ENCODE measurements at regions not wholly inside any gene's neighbourhood (a gene's known extent, or its start where the extent isn't known, plus 50 kb on each side); places are given as distances from the start of the nearest gene placed in this dataset.

- DNase-seq (ENCODE audit: low spot score): no peak
- Mint-ChIP-seq H3K4me1 (ENCODE audit: low read depth) (no peaks in the 10 kb centered on the region), H3K27me3 (ENCODE audit: insufficient read depth) (no peaks in the 10 kb centered on the region), H3K36me3 (ENCODE audit: low read depth) (no peaks in the 10 kb centered on the region), H3K27ac (no peak overlapping the region), H3K4me3 (no peak overlapping the region), H3K9me3 (no peaks in the 10 kb centered on the region)
- intact Hi-C loops (cut with micrococcal nuclease): no loop called here
Measured at GRCh38 chr1:213324859-213325258, 273.8 kb downstream of the RPS6KC1 start.

DNA sequence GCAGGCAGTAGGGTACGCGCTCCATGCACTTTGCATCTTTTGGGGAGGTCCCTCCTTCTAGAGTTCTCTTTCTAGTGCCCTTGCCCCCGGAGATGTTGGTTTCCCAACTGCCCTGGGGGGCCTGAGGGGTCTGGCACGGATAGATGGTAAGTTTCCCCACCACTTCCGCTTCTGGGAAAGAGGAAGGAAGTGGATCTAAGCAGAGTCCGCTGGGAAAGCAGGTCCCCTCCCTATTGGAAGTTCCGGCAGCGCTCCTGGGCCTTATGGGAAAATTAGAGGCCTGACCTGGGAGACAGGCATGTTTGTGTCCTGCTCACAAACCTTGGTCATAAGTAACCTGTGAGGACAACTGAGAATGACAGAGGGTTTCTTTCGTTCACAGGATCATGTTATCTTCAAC lies 274.4 kb downstream of the RPS6KC1 start:
- Mint-ChIP-seq H3K36me3 (ENCODE audit: low read depth) (no peaks in the 10 kb centered on the region), H3K4me1 (ENCODE audit: low read depth) (no peaks in the 10 kb centered on the region), H3K27ac (no peak overlapping the region), H3K4me3 (no peak overlapping the region), H3K9me3 (no peaks in the 10 kb centered on the region), H3K27me3 (ENCODE audit: insufficient read depth) (no peaks in the 10 kb centered on the region)
- intact Hi-C loops (cut with micrococcal nuclease): no loop called here
- no peak for DNase-seq (ENCODE audit: low spot score)

- Mint-ChIP-seq H3K4me3 (no peak overlapping the region), H3K27me3 (ENCODE audit: insufficient read depth) (no peaks in the 10 kb centered on the region), H3K27ac (no peak overlapping the region), H3K9me3 (no peaks in the 10 kb centered on the region), H3K4me1 (ENCODE audit: low read depth) (no peaks in the 10 kb centered on the region), H3K36me3 (ENCODE audit: low read depth) (no peaks in the 10 kb centered on the region)
- intact Hi-C loops (cut with micrococcal nuclease): no loop called here
- DNase-seq (ENCODE audit: low spot score): no peak
Measured at GRCh38 chr1:213326281-213327016, 275.4 kb downstream of the RPS6KC1 start.

DNA sequence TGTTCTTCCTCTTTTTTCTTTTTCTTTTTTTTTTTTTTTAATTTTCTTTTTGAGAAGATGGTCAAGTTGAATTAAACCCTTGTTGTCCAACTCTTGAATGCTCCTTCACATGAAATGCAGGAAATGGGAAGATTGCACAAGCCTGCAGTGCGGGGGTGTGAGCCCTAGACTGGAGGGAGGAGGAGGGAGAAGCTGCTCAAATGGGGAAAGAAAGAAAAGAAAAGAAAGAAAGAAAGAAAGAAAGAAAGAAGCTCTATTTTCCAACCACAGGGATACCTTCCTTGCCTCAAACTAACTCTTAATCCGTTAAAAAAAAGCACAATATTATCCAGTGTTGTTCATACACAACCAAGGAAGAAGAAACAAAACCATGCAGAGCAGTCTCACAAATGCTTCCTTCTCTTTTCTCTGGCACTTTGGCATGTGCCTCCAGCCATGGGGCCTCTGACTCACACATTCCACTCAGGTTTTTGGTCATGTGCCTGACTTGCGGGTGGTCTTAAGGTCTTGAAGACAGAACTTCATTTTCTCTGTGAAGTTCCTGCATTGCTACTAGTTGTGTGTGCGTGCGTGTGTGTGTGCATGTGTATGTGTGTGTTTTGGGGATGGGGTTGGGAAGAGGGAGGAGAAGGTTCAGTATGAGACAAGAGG lies 276.1 kb downstream of the RPS6KC1 start:
- no peak for DNase-seq (ENCODE audit: low spot score)
- Mint-ChIP-seq H3K9me3 (no peaks in the 10 kb centered on the region), H3K36me3 (ENCODE audit: low read depth) (no peaks in the 10 kb centered on the region), H3K27ac (no peak overlapping the region), H3K4me1 (ENCODE audit: low read depth) (no peaks in the 10 kb centered on the region), H3K27me3 (ENCODE audit: insufficient read depth) (no peaks in the 10 kb centered on the region), H3K4me3 (no peak overlapping the region)
- intact Hi-C loops (cut with micrococcal nuclease): no loop called here

- Mint-ChIP-seq H3K4me1 (ENCODE audit: low read depth) (no peaks in the 10 kb centered on the region), H3K9me3 (no peaks in the 10 kb centered on the region), H3K27me3 (ENCODE audit: insufficient read depth) (no peaks in the 10 kb centered on the region), H3K27ac (no peak overlapping the region), H3K4me3 (no peak overlapping the region), H3K36me3 (ENCODE audit: low read depth) (no peaks in the 10 kb centered on the region)
- intact Hi-C loops (cut with micrococcal nuclease): no loop called here
- no peak for DNase-seq (ENCODE audit: low spot score)
Measured at GRCh38 chr1:213329406-213330008, 278.5 kb downstream of the RPS6KC1 start.

GRCh38 chr1:213330281-213330680 lies 279.2 kb downstream of the RPS6KC1 start:
- DNase-seq (ENCODE audit: low spot score): no peak
- no peaks in the 10 kb centered on the region for H3K36me3 Mint-ChIP-seq (ENCODE audit: low read depth)
- no peaks in the 10 kb centered on the region for H3K27me3 Mint-ChIP-seq (ENCODE audit: insufficient read depth)
- no peak overlapping the region for H3K27ac Mint-ChIP-seq
- no peaks in the 10 kb centered on the region for H3K9me3 Mint-ChIP-seq
- H3K4me3 Mint-ChIP-seq: no peak overlapping the region
- H3K4me1 Mint-ChIP-seq (ENCODE audit: low read depth): no peaks in the 10 kb centered on the region
- intact Hi-C loops (cut with micrococcal nuclease): no loop called here

DNA sequence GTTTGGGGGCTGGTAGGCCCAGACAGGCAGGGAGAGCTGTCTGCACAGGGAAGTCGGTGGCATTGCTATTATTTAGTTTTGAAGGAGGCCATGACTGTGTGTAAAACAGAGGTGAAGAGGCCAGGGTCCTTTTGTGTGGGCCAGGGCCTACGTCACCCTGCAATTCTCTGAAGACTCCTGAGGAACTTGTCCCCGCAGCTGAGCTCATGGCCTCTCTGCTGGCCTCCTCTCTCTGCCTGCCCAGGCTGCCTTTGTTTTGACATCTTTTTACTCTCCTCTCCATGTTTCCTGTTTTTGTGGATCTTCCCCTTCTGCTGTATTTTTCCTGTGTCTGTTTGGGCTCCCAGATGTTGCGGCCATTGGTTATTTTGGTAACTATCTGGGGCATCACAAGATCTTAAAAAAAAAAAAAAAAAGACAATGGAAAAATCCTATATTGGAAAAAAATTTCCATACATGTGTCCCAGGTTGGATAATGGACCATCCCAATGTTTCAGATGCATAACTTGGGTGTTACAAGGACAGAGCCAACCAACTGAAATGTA lies 280.7 kb downstream of the RPS6KC1 start:
- no peaks in the 10 kb centered on the region for H3K27me3 Mint-ChIP-seq (ENCODE audit: insufficient read depth)
- H3K36me3 Mint-ChIP-seq (ENCODE audit: low read depth): no peaks in the 10 kb centered on the region
- intact Hi-C loops (cut with micrococcal nuclease): no loop called here
- H3K9me3 Mint-ChIP-seq: no peaks in the 10 kb centered on the region
- H3K4me3 Mint-ChIP-seq: no peak overlapping the region
- DNase-seq (ENCODE audit: low spot score): no peak
- no peak overlapping the region for H3K27ac Mint-ChIP-seq
- H3K4me1 Mint-ChIP-seq (ENCODE audit: low read depth): no peaks in the 10 kb centered on the region

GRCh38 chr1:213332491-213332890 lies 281.4 kb downstream of the RPS6KC1 start:
- Mint-ChIP-seq H3K4me1 (ENCODE audit: low read depth) (no peaks in the 10 kb centered on the region), H3K4me3 (no peak overlapping the region), H3K27ac (no peak overlapping the region), H3K9me3 (no peaks in the 10 kb centered on the region), H3K27me3 (ENCODE audit: insufficient read depth) (no peaks in the 10 kb centered on the region), H3K36me3 (ENCODE audit: low read depth) (no peaks in the 10 kb centered on the region)
- intact Hi-C loops (cut with micrococcal nuclease): no loop called here
- DNase-seq (ENCODE audit: low spot score): no peak

GRCh38 chr1:213333121-213333520 lies 282.1 kb downstream of the RPS6KC1 start:
- no peak overlapping the region for H3K4me3 Mint-ChIP-seq
- no peaks in the 10 kb centered on the region for H3K27me3 Mint-ChIP-seq (ENCODE audit: insufficient read depth)
- no peak overlapping the region for H3K27ac Mint-ChIP-seq
- no peaks in the 10 kb centered on the region for H3K4me1 Mint-ChIP-seq (ENCODE audit: low read depth)
- no peaks in the 10 kb centered on the region for H3K36me3 Mint-ChIP-seq (ENCODE audit: low read depth)
- intact Hi-C loops (cut with micrococcal nuclease): no loop called here
- DNase-seq (ENCODE audit: low spot score): no peak
- H3K9me3 Mint-ChIP-seq: no peaks in the 10 kb centered on the region

GRCh38 chr1:213335084-213335483 lies 284.0 kb downstream of the RPS6KC1 start:
- intact Hi-C loops (cut with micrococcal nuclease): no loop called here

GRCh38 chr1:213337025-213337678 lies 286.1 kb downstream of the RPS6KC1 start:
- no peaks in the 10 kb centered on the region for H3K27me3 Mint-ChIP-seq (ENCODE audit: insufficient read depth)
- H3K4me3 Mint-ChIP-seq: no peak overlapping the region
- H3K27ac Mint-ChIP-seq: no peak overlapping the region
- intact Hi-C loops (cut with micrococcal nuclease): no loop called here
- H3K36me3 Mint-ChIP-seq (ENCODE audit: low read depth): no peaks in the 10 kb centered on the region
- DNase-seq (ENCODE audit: low spot score): no peak
- no peaks in the 10 kb centered on the region for H3K9me3 Mint-ChIP-seq
- no peaks in the 10 kb centered on the region for H3K4me1 Mint-ChIP-seq (ENCODE audit: low read depth)

More at GRCh38 chr1:213335084-213335483, 284.0 kb downstream of the RPS6KC1 start:
- no peak for DNase-seq (ENCODE audit: low spot score)
- Mint-ChIP-seq H3K4me1 (ENCODE audit: low read depth) (no peaks in the 10 kb centered on the region), H3K4me3 (no peak overlapping the region), H3K36me3 (ENCODE audit: low read depth) (no peaks in the 10 kb centered on the region), H3K27ac (no peak overlapping the region), H3K9me3 (no peaks in the 10 kb centered on the region), H3K27me3 (ENCODE audit: insufficient read depth) (no peaks in the 10 kb centered on the region)

GRCh38 chr1:213340593-213340992 lies 289.6 kb downstream of the RPS6KC1 start:
- Mint-ChIP-seq H3K27ac (no peak overlapping the region), H3K36me3 (ENCODE audit: low read depth) (no peaks in the 10 kb centered on the region), H3K27me3 (ENCODE audit: insufficient read depth) (no peaks in the 10 kb centered on the region), H3K4me3 (no peak overlapping the region), H3K4me1 (ENCODE audit: low read depth) (no peaks in the 10 kb centered on the region), H3K9me3 (no peaks in the 10 kb centered on the region)
- intact Hi-C loops (cut with micrococcal nuclease): no loop called here
- DNase-seq (ENCODE audit: low spot score): no peak

- no peak for DNase-seq (ENCODE audit: low spot score)
- no peaks in the 10 kb centered on the region for H3K4me1 Mint-ChIP-seq (ENCODE audit: low read depth)
Measured at GRCh38 chr1:213345621-213346020, 294.6 kb downstream of the RPS6KC1 start.

More at GRCh38 chr1:213345621-213346020, 294.6 kb downstream of the RPS6KC1 start:
- Mint-ChIP-seq H3K27ac (no peak overlapping the region), H3K9me3 (no peaks in the 10 kb centered on the region), H3K36me3 (ENCODE audit: low read depth) (no peaks in the 10 kb centered on the region), H3K27me3 (ENCODE audit: insufficient read depth) (peaks cover 1% of the 10 kb centered on the region), H3K4me3 (no peak overlapping the region)
- intact Hi-C loops (cut with micrococcal nuclease): no loop called here
